NCI-H460 (cell line): ENCODE measurements at regions not wholly inside any gene's neighbourhood (a gene's known extent, or its start where the extent isn't known, plus 50 kb on each side); places are given as distances from the start of the nearest gene placed in this dataset.
A peak's percentile ranks its signal among the peaks of the same experiment; 100 is the strongest.
"Not testable (repeated sequence)": the region's sequence is repeated elsewhere in the genome, so short reads cannot be mapped to it uniquely, and the experiment has no call there.

Experiments used
- DNase-seq: peaks from one replicate; pipeline ENCODE4 v3.0.0-alpha.2; 2016; ENCODE audit warnings: low read depth; ENCODE audit errors: extremely low read depth

DNA sequence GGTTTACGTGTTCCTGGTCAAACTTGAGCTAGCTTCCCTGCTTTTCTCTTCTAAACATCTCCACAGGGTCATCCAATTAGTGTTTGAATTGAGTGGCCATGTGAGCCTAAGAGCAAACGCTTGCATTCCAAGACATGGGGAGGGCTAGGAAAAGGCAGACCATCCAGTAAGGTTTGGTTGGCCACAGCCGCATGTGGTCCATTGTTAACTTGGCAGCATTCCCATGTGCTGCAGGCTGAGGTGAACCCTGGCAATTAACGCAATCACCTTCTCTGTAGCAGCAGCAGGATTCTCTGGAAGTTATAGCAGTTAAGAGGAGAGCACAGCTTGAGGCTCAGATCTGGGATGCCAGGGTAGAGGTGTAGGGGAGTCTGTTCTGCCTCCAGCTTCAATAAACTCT is 502.2 kb upstream of the LMCD1 start:
- no peak for DNase-seq

DNA sequence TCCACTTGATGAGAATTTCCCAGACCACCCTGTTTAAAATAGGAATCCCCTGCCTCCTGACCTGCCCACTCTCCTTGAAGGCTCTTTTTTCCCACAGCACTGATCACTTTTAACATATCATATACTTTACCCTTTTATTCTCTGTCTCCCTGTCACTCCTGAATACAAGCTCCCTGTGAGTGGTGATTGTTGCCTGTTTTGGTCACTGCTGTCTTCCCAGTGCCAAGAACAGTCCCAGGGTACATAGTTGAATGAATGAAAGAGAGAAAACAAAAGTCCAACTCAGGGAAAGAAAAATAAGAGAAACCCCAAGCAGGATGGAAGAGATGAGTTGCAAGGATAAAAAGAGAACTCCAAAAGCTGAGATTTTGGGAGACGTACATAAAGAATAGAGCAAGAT is 500.3 kb upstream of the LMCD1 start:
- no peak for DNase-seq

DNA sequence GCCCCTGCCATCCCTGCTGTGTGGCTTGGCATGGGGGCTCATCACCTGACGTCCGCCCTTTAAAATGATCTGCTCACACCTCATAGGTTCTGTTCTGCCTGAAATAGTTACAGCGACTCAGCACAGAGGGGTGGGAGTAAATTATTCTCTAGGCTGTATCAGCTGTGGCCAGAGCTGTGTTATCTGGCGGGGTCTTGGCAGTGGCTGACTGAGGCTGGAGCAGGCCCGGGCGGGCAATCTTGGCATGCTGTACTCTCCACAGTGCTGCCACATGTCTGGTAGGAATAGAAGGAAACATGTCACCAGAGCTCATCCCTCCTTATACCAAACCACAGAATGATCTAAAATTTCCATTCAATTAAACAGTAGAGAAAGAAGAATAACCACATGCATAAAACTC is 499.9 kb upstream of the LMCD1 start:
- no peak for DNase-seq

DNA sequence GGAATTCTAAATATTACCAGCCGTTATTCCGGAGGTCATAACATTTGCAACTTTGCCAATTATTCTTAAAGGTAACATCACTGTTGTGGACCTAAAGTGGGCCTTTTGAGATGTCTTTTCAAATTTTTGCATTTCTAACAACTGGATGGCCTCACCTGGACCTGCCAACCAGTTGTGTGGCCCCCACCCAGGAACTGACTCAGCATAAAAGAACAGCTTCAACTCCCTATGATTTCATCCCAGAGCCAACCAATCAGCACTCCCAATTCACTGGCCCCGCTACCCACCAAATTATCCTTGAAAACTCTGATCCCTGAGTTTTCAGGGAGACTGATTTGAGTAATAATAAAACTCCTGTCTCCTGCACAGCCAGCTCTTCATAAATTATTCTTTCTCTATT is 489.7 kb upstream of the LMCD1 start:
- DNase-seq: no peak

DNA sequence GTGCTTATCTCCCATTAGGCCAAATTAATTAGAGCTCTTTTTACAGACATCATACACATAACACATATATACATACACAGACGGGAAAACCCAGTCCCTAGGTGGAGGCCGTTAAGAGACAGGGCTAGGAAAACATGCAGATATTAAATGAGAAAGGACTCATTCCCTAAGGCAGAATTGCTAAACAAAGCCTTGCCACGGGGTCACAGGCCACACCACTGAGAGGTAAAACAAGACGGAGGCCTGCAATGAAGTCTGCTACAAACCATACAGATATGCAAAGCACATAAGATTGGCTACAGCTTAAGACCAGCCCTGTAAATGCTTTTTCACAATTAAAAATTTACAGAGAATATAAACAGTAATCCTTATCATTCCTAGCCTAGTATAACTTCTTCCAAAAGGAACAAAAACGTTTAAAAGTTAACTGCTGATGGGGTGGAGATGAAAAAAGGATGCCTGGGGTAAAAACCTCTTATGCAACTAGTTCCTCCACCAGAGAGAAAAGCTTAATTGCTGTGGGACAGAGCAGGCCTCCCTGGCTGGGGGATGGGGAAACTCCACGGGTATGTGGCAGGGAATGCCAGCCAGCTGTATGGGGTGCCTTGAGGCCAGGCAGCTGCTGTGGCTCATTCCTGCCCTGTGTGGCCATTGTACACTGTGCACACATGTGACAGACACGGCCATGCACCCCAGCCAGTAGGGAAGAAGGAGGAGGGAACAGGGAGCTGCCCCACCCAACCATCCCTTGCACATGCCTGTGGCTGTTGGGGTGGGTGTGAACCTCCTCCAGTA is 481.4 kb upstream of the LMCD1 start:
- no peak for DNase-seq

DNA sequence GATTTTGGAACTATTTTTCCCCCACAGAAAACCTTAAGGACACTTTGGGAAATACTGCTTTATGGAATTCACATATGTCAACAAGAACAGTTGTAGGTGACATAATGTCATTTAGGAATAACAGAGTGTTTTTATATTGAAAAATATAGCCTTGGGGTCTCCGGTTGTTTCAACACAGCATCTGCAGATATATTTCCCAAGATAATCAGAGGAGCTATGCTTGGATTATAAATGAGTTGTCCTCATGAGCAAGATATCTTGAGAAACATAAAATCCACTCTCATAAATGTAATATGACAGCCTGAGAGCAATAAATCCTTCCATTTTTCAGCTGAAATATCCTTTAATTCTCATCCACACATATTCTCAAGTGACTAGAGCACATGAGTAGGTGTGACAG is 473.7 kb upstream of the LMCD1 start:
- DNase-seq: no peak

DNA sequence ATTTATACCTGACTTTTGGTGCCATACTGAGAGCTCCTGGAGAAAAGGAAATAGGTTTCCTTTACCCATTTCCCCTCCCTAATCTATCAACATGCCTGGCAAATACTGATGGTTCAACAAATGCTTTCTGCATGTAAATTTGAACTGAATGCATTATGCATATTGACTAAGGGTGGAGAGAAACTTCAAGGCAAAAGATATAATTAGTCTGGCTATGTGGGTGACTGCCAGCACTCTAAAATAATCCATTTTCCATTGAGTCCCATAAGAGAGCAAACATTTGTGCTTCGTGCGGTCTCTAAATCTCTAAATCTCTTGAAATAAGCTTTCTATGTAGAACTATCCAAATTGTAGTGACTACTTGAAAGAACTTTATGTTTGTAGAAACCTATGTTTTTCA is 451.3 kb upstream of the LMCD1 start:
- no peak for DNase-seq

DNA sequence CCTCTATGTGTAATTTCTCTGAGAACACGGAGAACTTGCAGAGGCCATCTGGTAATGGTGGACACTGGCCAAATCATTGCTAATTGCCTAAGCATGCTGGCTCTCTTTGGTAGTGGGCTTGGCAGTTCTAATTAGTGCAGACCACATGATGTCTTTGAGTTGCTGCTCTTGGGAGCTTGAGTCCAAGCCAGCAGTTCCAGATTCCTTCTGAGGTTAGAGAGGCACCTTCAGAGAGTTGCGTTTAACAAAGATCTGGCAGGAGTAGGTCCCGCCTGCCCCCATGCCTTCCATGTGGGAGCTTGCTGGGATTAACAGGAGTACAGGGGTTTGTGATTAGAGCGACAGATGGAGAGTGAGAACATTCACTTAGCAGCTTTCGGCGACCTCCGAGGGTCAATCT is 449.0 kb upstream of the LMCD1 start:
- DNase-seq: no peak

DNA sequence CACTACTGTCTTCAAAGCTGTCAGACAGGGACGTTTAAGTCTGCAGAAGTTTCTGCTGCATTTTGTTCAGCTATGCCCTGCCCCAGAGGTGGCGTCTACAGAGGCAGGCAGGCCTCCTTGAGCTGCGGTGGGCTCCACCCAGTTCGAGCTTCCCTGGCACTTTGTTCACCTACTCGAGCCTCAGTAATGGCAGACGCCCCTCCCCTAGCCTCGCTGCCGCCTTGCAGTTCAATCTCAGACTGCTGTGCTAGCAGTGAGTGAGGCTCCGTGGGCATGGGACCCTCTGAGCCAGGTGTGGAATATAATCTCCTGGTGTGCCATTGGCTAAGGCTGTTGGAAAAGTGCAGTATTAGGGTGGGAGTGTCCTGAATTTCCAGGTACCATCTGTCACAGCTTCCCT is 433.5 kb upstream of the LMCD1 start:
- not testable (repeated sequence) for DNase-seq

DNA sequence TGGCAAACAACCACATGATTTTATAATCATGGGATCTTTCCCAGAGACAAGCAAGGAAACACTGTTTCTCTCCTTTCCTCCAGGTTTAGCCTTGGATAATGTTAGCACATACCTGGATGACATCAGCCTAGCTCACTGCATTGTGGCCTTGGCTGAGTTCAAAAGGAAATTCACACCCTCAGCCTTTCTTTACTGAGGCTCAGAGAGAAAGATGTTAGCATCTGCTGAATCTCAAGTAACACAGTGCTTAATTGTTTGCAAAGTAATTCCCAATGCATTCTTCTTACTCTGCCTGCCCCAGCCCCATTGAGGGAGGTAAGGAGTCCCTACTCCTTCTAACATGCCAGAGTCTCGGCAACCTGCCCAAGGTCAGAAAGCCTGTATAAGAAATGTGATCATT is 432.2 kb upstream of the LMCD1 start:
- no peak for DNase-seq

DNA sequence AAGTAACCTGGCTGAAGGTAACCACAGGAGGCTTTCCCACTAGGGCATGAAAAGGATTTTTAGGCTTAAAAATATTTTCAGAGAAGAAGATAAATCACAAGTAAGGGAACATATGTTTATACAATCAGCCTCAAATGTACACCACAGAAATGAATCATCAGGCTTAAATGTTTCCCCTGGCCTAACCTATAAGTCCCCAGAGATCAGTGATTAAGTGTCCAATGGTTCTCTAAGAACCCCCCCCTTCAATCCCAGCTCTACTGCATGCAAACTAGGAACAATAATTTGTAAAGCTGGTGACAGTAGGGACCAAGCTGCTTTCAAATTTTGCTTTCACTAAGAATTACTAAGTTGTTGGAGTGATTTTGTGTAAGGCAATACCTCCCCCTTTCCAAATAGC is 431.6 kb upstream of the LMCD1 start:
- no peak for DNase-seq

DNA sequence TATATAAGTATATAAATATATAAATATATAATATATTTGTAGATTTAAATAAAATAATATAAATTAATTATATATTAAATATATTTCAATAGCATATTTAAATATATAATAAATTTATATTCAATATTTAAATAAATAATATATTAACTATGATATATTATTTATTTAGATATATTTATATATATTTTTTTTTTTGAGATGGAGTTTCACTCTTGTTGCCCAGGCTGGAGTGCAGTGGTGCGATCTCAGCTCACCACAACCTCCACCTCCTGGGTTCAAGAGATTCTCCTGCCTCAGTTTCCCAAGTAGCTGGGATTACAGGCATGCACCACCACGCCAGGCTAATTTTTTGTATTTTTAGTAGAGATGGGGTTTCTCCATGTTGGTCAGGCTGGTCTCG is 426.9 kb upstream of the LMCD1 start:
- not testable (repeated sequence) for DNase-seq

DNA sequence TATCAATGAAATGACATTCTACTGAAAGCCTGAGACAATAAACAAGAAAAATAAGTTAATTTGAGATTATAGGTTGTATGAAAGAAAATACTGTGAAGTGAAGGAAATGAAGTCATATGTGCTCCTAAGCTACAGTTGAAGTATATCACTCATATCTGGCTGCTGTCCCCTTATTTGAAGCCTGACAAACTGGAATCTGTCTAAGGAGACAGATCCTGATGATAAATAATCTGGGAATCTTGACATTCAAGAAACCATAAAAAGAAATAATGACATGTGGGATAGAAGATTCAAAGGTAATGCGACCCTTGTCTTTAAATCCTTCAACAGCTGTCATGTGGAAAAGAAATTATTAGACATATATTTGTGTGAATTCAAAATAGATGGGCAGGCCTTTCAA is 424.5 kb upstream of the LMCD1 start:
- no peak for DNase-seq

DNA sequence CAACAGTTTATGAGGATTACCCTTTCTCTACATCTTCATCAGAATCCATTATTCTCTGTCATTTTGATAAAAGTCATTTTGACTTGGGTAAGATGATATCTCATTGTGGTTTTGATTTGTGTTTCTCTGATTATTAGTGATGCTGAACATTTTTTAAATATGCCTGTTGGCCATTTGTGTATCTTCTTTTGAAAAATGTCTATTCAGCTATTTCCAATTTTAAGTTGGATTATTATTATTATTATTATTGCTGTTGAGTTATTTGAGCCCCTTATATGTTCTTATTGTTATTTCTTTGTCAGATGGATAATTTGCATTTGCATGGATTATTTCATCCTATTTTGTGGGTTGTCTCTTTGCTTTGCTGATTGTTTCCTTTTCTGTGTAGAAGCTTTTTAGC is 421.2 kb upstream of the LMCD1 start:
- no peak for DNase-seq

DNA sequence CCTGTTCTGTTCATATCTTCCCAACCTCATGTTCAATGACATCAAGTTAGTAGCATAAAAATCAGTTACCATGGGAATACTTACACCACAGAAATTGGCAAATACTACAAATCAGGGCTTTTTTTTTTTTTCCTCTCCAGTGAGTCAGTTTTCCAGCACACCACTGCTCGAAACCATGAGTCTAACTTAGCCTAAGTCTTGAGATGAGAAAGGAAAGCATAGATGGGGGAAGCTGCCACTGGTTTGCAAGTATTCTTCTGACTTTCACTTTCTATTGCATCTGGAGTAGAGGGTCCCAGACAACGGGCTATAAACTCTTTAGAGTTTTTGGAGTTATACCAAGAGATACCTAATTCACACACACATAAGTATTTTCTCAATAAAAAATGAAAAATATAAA is 416.1 kb upstream of the LMCD1 start:
- DNase-seq: no peak

DNA sequence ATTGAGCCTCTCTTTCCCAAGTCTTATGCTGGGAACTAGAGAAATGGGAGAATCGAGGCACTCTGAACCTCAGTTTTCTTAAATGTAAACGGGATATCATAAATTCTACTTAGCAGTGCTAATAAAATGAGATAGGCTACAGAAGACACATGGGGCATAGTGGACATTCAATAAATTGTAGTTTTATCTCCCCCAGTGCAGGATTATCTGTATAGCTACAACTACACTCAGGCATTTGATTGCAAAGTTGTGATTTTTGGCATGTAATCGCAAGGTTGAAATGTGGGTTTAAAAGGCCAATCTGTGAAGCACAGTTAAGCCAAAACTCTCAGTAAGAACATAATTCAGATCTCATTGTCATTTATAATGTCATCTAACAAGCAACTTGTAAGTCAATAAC is 413.7 kb upstream of the LMCD1 start:
- no peak for DNase-seq

DNA sequence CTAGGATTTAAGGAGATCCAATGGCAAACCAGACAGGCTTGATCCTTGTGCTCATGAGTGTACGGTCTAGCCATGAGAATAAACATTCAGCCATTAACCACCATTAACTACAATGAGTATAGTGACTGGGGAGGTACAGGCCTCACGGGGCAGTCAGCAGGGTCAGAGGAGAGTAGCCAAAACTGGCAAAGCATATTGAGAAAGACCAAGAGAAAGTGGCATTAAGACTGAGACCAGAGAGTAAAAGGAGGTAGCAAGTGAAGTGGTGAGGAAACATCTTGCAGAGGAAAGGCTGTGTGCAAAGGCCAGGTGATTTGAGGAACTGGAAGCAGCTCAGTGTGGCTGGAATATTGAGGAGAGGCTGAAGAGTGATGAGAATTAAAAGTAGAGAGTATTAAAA is 407.2 kb upstream of the LMCD1 start:
- no peak for DNase-seq

DNA sequence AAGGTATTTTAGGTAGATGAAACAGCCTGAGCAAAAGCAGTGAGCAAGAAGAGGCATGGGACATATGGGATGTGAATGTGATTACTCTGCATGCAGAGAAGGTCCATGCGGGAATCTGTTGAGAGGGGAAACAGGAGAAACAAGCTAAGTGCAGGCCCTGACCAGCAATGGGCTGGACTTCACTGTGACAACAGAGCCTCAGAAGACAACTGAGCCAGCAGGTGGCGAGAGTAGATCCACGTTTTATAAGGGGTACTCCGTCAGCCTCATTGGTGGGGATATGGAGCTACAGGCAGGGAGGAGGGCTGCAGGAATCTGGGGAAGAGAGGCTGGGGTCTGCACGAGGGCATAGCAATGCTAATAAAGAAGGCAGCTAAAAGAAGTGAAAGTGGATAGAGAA is 405.9 kb upstream of the LMCD1 start:
- DNase-seq: no peak

DNA sequence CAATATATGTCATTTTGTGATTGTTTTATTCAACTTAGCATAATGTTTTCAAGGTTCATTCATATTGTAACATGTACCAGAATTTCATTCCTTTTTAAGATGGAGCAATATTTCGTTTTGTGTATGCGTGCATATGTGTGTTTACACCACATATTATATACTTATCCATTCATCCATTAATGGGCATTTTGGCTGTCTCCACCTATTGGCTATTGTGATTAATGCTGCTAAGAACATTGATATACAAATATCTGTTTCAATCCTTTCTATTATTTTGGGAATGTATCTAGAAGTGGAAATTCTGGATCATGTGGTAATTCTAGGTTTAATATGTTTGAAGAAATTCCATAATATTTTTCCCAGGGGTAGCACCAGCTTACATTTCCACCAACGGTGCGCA is 403.9 kb upstream of the LMCD1 start:
- no peak for DNase-seq

DNA sequence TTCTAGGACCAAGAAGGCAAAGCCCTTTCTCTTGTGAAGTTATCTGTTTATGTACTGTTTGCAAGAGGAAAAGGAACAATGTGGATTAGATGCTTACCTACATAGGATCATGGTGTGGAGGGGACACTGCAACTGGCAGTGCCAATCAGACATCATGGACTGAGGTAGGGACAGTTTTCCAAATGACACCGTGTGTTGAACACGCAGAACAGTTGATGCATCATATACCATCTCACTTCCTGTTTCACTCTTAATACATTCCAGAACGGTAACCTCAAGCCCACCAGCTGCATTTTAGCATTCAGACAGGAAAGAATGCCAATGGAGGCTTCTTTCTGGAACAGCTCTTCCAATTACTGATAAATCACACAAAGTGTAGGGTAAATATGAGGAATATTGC is 397.7 kb upstream of the LMCD1 start:
- DNase-seq: no peak

DNA sequence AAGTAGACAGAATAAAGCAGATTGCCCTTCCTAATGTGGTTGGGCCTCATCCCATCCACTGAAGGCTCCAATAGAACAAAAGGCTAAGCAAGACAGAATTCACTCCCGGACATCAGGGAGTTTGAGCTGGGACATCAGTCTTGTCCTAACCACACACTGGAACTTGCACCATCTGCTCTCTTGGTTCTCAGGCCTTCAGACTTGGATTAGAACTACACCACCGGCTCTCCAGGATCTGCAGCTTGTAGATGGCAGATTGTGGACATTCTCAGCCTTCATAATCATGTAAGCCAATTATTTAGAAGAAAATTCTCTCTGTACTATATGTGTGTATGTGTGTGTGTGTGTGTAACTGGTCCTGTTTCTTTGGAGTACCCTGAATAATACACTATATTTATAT is 394.7 kb upstream of the LMCD1 start:
- DNase-seq: no peak

DNA sequence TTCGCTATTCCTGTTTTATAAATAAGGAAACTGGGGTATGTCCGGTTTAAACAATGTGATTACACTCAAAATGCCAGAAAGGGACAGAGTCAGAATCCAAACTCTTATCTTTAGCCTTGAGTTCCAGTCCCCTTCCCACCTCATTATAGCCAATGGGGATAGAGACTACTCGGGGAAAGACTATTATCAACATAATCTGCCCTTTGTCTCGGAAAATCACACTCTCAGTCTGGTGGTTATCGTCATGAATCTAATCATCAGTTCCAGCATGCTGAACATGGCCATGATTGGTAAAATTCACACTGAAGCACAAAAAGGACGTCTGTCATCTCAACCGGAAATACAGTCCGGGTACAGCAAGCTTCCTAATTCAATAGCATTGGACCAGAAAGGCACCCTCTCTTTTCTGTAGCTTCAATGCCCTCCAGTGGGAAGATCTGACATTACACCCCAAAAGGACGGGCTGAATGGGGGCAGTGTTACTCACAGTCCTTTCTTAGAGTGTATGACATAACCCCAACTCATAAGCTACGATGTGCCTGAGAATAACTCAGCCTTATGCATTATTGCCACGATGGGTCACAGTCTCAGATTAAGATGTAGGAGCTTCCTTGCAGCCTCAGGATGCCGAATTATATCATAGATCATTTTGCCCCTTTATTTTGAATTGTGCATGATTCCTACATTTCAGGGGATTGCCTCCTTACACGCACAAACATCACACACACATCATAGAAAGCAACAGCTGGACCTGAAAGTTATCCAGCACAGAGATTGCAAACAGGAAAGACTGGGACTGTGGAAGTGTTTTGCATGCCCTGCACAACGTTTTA is 390.4 kb upstream of the LMCD1 start:
- peak; percentile 62 for DNase-seq
